K562 (cell line): ENCODE measurements at regions not wholly inside any gene's neighbourhood (a gene's known extent, or its start where the extent isn't known, plus 50 kb on each side); places are given as distances from the start of the nearest gene placed in this dataset.

Experiments used
- ATAC-seq: fragments of 200-7000 bp; cut with Tn5 transposase; 3 replicates; pipeline ENCODE4 v1.9.1; 2020; ENCODE audit warnings: moderate library complexity
- BruUV-seq: library from RNA; stranded (reverse); fragments of 400-500 nt; replicated peaks from 2 replicates; lab custom pipeline; 2021; lab: Mats Ljungman, UMichigan
- CTCF ChIA-PET: fragments of 300-600 bp; formaldehyde crosslinking; extraction: SDS; loops from one replicate; lab custom pipeline; 2021; ENCODE audit warnings: low intra/inter-chr PET ratio; lab: Yijun Ruan, JAX
- POLR2A ChIA-PET: fragments of 300-600, 350-650 bp; sonication (Branson Sonifier 250); formaldehyde crosslinking; extraction: SDS; loops from one replicate; lab custom pipeline; 2021; ENCODE audit warnings: antibody characterized with exemption, inconsistent platforms; lab: Yijun Ruan, JAX
- DNase-seq, 4 experiments: peaks; one replicate each; pipeline versions ENCODE4 v3.0.0 to v3.0.0-alpha.2; 2011 to 2018; ENCODE audit warnings: low spot score in 3 of 4, mixed read lengths in 3 of 4; ENCODE audit errors: extremely low read depth in 1 of 4
- FAIRE-seq: peaks from 2 replicates; lab custom pipeline; 2011; peaks lifted over from hg19 to GRCh38; lab: Jason Lieb, UNC
- H2AFZ ChIP-seq: 2 replicates; pipeline ENCODE4 v1.6.0; 2011; ENCODE audit warnings: low read depth, low read length, control low read depth, inconsistent platforms
- H3K27ac ChIP-seq: fragments of 200-600 bp; 3 replicates; pipeline ENCODE4 v1.8.0; 2011; ENCODE audit warnings: low read depth, mild to moderate bottlenecking, control low read depth, inconsistent platforms, low read length, moderate library complexity, mixed read lengths; ENCODE audit errors: extremely low read depth
- H3K27me3 ChIP-seq, 2 experiments: fragments of 300-600 bp in 1 of 2; 2 replicates in 1 of 2; 3 replicates in 1 of 2; pipeline versions ENCODE4 v1.6.0 to v1.8.0; 2011; ENCODE audit warnings: inconsistent platforms in 2 of 2, low read length in 2 of 2, mild to moderate bottlenecking in 1 of 2, mixed read lengths in 1 of 2, moderate library complexity in 1 of 2; ENCODE audit not compliant: control insufficient read depth in 2 of 2, insufficient read depth in 2 of 2
- H3K36me3 ChIP-seq: fragments of 300-600 bp; 3 replicates; pipeline ENCODE4 v1.8.0; 2011; ENCODE audit warnings: mild to moderate bottlenecking, low read length, inconsistent platforms; ENCODE audit not compliant: control insufficient read depth, insufficient read depth
- H3K4me1 ChIP-seq, 2 experiments: fragments of 200-600 bp in 1 of 2; replicated peaks in 1 of 2; 2 replicates in 1 of 2; 3 replicates in 1 of 2; pipeline versions ENCODE4 v1.5.1 to v1.8.0; 2011; ENCODE audit warnings: inconsistent platforms in 2 of 2, low read length in 2 of 2, mild to moderate bottlenecking in 1 of 2, mixed read lengths in 1 of 2, moderate library complexity in 1 of 2; ENCODE audit not compliant: control insufficient read depth in 2 of 2, insufficient read depth in 2 of 2
- H3K4me2 ChIP-seq: 2 replicates; pipeline ENCODE4 v1.6.1; 2011; ENCODE audit warnings: low read length, control low read depth, inconsistent platforms, mixed read lengths; ENCODE audit not compliant: insufficient read depth
- H3K4me3 ChIP-seq: fragments of 200-600 bp; sonication (generic), shearing (Covaris generic); 2 replicates; pipeline ENCODE4 v1.5.1; 2016; ENCODE audit warnings: control low read depth, inconsistent platforms
- H3K79me2 ChIP-seq: fragments of 200-600 bp; 3 replicates; pipeline ENCODE4 v1.8.0; 2011; ENCODE audit warnings: low read length, inconsistent platforms; ENCODE audit not compliant: control insufficient read depth, insufficient read depth
- H3K9ac ChIP-seq, 2 experiments: 2 replicates each; pipeline versions ENCODE4 v1.6.0 to v1.6.1; 2011; ENCODE audit warnings: low read depth in 2 of 2, low read length in 2 of 2, control low read depth in 1 of 2, inconsistent platforms in 1 of 2, mild to moderate bottlenecking in 1 of 2, mixed read lengths in 1 of 2; ENCODE audit not compliant: insufficient read depth in 1 of 2
- H3K9me1 ChIP-seq: one replicate; pipeline ENCODE4 v1.6.0; 2011; ENCODE audit warnings: inconsistent platforms, mild to moderate bottlenecking, low read length, moderate library complexity; ENCODE audit not compliant: control insufficient read depth, insufficient read depth
- H3K9me3 ChIP-seq: replicated peaks from 2 replicates; pipeline ENCODE4 v1.5.1; 2011; ENCODE audit warnings: low read depth, low read length, inconsistent platforms; ENCODE audit not compliant: control insufficient read depth, insufficient read depth
- H4K20me1 ChIP-seq: replicated peaks from 2 replicates; pipeline ENCODE4 v1.6.1; 2011; ENCODE audit warnings: low read length, inconsistent platforms, mixed read lengths; ENCODE audit not compliant: control insufficient read depth, insufficient read depth
- CBX2 ChIP-seq: fragments of 200-600 bp; sonication (generic); IDR thresholded peaks from one replicate; pipeline ENCODE4 v1.6.1; 2012; ENCODE audit warnings: mild to moderate bottlenecking, low read length, inconsistent platforms; ENCODE audit not compliant: insufficient read depth, poor library complexity, severe bottlenecking
- FOXJ3 ChIP-seq: sonication (generic); formaldehyde crosslinking; IDR thresholded peaks from 2 replicates; pipeline ENCODE4 v1.4.0; 2020; ENCODE audit warnings: mild to moderate bottlenecking, missing genetic modification reagents
- FOXO4 ChIP-seq: fragments of 450-650 bp; formaldehyde crosslinking; IDR thresholded peaks from 2 replicates; pipeline ENCODE4 v1.4.0; 2020; ENCODE audit warnings: mild to moderate bottlenecking, moderate library complexity
- JUND ChIP-seq, 2 experiments: IDR thresholded peaks; 2 replicates in 1 of 2; 3 replicates in 1 of 2; pipeline ENCODE4 v1.6.1; 2011; ENCODE audit warnings: borderline replicate concordance in 2 of 2, low read depth in 2 of 2, low read length in 2 of 2, improper control_type of control experiment in 1 of 2, missing biosample characterization in 1 of 2, missing genetic modification characterization in 1 of 2, missing genetic modification reagents in 1 of 2
- NCOA1 ChIP-seq: fragments of 450-650 bp; IDR thresholded peaks from 2 replicates; pipeline ENCODE4 v1.6.1; 2016; ENCODE audit warnings: low read depth
- NFATC3 ChIP-seq: fragments of 450-650 bp; IDR thresholded peaks from 2 replicates; pipeline ENCODE4 v1.6.1; 2017; ENCODE audit warnings: mild to moderate bottlenecking
- SRF ChIP-seq, 2 experiments: fragments of 250-450, 450-650 bp in 1 of 2; sonication (Bioruptor Pico) in 1 of 2; sonication (generic) in 1 of 2; formaldehyde crosslinking; IDR thresholded peaks; 2 replicates each; pipeline versions ENCODE4 v1.5.0 to v1.5.1; 2020 to 2022; ENCODE audit warnings: mild to moderate bottlenecking in 1 of 2, missing genetic modification reagents in 1 of 2
- STAG1 ChIP-seq: sonication (generic); formaldehyde crosslinking; IDR thresholded peaks from 2 replicates; pipeline ENCODE4 v1.5.0; 2020; ENCODE audit warnings: missing genetic modification reagents, borderline replicate concordance
- TAF9B ChIP-seq: fragments of 450-650 bp; IDR thresholded peaks from 2 replicates; pipeline ENCODE4 v1.6.1; 2018; ENCODE audit warnings: mild to moderate bottlenecking; ENCODE audit not compliant: partially characterized antibody
- ZNF512 ChIP-seq: IDR thresholded peaks from 2 replicates; pipeline ENCODE4 v1.6.1; 2016; ENCODE audit warnings: missing genetic modification characterization, missing compliant biosample characterization
- ZNF583 ChIP-seq: fragments of 250-450 bp; sonication (Bioruptor Pico); IDR thresholded peaks from 2 replicates; pipeline ENCODE4 v1.4.0; 2020
- ZSCAN29 ChIP-seq: fragments of 450-650 bp; IDR thresholded peaks from 2 replicates; pipeline ENCODE4 v1.6.1; 2017
- WGBS: fragments of 100-300 bp; shearing (Covaris generic); methylation state at CpG from one replicate; pipeline ENCODE4 v1.1.6; 2016; ENCODE audit warnings: low coverage, mixed read lengths; ENCODE audit not compliant: insufficient coverage; ENCODE audit errors: missing lambda C conversion rate; 5-methylcytosine and 5-hydroxymethylcytosine counted together
- in situ Hi-C: fragments of 300-500 bp; cut with MboI; formaldehyde crosslinking; loops from 4 replicates; pipeline ENCODE4 v1.15.0; 2018; ENCODE audit warnings: inconsistent platforms, mixed read lengths
- intact Hi-C: fragments of 100-400 bp; cut with micrococcal nuclease; formaldehyde crosslinking; loops from 2 replicates; pipeline ENCODE4 v1.14.2; 2022

- TF ChIP-seq ZNF512 (tag) (no peak), FOXO4 (no peak), FOXJ3 (CRISPR knock-in tag) (no peak), SRF (CRISPR knock-in tag; IDR thresholded peaks at IDR 0.05) (no peak), NCOA1 (no peak), NFATC3 (no peak), CBX2 (no peak), TAF9B (no peak)
Measured at GRCh38 chr5:162990856-162991497, 446.4 kb upstream of the CCNG1 start (continued).

GRCh38 chr5:162995568-162995967 is 441.8 kb upstream of the CCNG1 start:
- H3K4me2 ChIP-seq = no peak overlapping the region
- WGBS = 4% methylated on average over 4 of the region's 4 CpGs
- POLR2A ChIA-PET = no interaction called here
- no peaks in the 10 kb centered on the region for H3K36me3 ChIP-seq
- 0 out of 2 replicates have a peak, but pooled peaks cover 3% of the 10 kb centered on the region for H3K9me3 ChIP-seq
- no peaks in the 10 kb centered on the region for H3K4me1 ChIP-seq
- no peak for ATAC-seq
- no peaks in the 10 kb centered on the region for H3K9me1 ChIP-seq
- CTCF ChIA-PET = no interaction called here
- no peak for FAIRE-seq
- H2AFZ ChIP-seq = no peak overlapping the region
- no peaks in the 10 kb centered on the region for H3K27me3 ChIP-seq
- no TSS peak for BruUV-seq
- H4K20me1 ChIP-seq = no peaks in the 10 kb centered on the region
- no peak overlapping the region for H3K4me3 ChIP-seq
- H3K9ac ChIP-seq = no peak overlapping the region
- intact Hi-C loops = no loop called here
- no peaks in the 10 kb centered on the region for H3K79me2 ChIP-seq
- in situ Hi-C loops = no loop called here
- no peak for DNase-seq
- H3K27ac ChIP-seq = no peak overlapping the region
- TF ChIP-seq ZSCAN29 (no peak), JUND (IDR thresholded peaks at IDR 0.05; ENCODE audit: borderline replicate concordance, low read depth, low read length) (no peak), JUND (tag; IDR thresholded peaks at IDR 0.05; ENCODE audit: borderline replicate concordance, low read depth, low read length) (no peak), STAG1 (CRISPR knock-in tag) (no peak), ZNF583 (CRISPR knock-in tag) (no peak)
